Panc1 (cell line): ENCODE measurements at regions not wholly inside any gene's neighbourhood (a gene's known extent, or its start where the extent isn't known, plus 50 kb on each side); places are given as distances from the start of the nearest gene placed in this dataset.

Source experiments
- POLR2AphosphoS5 ChIP-seq: IDR thresholded peaks from 2 replicates; pipeline ENCODE4 v1.6.1; 2012; ENCODE audit warnings: mild to moderate bottlenecking, low read depth, low read length, moderate library complexity
- SIN3A ChIP-seq: IDR thresholded peaks from 2 replicates; pipeline ENCODE4 v1.6.1; 2012; ENCODE audit warnings: low read depth, mild to moderate bottlenecking, low read length, moderate library complexity, borderline replicate concordance; ENCODE audit not compliant: insufficient read depth
- TCF7L2 ChIP-seq: IDR thresholded peaks from 2 replicates; pipeline ENCODE4 v1.6.1; 2011; ENCODE audit warnings: mild to moderate bottlenecking, low read depth, low read length, inconsistent platforms
- TF ChIP-seq, protein P1 (sequence below): fragments of 450-650 bp; IDR thresholded peaks from 2 replicates; pipeline ENCODE4 v1.5.1; 2017; ENCODE audit warnings: mild to moderate bottlenecking
- TF ChIP-seq, protein P2 (sequence below), 2 experiments: IDR thresholded peaks; 2 replicates each; pipeline ENCODE4 v1.6.1; 2011 to 2012; ENCODE audit warnings: low read depth in 2 of 2, control low read depth in 1 of 2, low read length in 1 of 2, mild to moderate bottlenecking in 1 of 2, moderate library complexity in 1 of 2; ENCODE audit not compliant: insufficient read depth in 1 of 2

DNA sequence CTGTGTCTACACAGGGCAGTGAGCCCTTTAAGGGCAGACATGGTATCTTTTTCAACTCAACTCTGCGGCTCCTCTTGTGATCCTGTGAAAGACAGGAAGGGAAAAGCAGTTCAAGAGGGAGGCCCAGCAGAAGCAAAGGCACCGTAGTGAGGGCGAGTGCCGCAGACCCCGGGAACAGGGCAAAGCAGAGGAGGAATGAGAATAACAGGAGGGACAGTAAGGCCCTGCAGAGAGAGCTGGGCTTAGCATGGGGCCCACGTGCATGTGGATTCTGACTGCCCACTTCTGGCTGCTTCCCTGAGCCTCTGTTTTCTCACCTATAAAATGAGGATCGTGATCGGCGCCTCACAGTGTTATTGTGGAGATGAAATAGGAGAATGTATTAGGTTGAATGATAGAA lies 409.3 kb downstream of the PTPRU start:
- TF ChIP-seq, protein P1, sequence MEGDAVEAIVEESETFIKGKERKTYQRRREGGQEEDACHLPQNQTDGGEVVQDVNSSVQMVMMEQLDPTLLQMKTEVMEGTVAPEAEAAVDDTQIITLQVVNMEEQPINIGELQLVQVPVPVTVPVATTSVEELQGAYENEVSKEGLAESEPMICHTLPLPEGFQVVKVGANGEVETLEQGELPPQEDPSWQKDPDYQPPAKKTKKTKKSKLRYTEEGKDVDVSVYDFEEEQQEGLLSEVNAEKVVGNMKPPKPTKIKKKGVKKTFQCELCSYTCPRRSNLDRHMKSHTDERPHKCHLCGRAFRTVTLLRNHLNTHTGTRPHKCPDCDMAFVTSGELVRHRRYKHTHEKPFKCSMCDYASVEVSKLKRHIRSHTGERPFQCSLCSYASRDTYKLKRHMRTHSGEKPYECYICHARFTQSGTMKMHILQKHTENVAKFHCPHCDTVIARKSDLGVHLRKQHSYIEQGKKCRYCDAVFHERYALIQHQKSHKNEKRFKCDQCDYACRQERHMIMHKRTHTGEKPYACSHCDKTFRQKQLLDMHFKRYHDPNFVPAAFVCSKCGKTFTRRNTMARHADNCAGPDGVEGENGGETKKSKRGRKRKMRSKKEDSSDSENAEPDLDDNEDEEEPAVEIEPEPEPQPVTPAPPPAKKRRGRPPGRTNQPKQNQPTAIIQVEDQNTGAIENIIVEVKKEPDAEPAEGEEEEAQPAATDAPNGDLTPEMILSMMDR: no peak
- TF ChIP-seq SIN3A (no peak), POLR2AphosphoS5 (no peak), TCF7L2 (no peak)
- TF ChIP-seq, protein P2, sequence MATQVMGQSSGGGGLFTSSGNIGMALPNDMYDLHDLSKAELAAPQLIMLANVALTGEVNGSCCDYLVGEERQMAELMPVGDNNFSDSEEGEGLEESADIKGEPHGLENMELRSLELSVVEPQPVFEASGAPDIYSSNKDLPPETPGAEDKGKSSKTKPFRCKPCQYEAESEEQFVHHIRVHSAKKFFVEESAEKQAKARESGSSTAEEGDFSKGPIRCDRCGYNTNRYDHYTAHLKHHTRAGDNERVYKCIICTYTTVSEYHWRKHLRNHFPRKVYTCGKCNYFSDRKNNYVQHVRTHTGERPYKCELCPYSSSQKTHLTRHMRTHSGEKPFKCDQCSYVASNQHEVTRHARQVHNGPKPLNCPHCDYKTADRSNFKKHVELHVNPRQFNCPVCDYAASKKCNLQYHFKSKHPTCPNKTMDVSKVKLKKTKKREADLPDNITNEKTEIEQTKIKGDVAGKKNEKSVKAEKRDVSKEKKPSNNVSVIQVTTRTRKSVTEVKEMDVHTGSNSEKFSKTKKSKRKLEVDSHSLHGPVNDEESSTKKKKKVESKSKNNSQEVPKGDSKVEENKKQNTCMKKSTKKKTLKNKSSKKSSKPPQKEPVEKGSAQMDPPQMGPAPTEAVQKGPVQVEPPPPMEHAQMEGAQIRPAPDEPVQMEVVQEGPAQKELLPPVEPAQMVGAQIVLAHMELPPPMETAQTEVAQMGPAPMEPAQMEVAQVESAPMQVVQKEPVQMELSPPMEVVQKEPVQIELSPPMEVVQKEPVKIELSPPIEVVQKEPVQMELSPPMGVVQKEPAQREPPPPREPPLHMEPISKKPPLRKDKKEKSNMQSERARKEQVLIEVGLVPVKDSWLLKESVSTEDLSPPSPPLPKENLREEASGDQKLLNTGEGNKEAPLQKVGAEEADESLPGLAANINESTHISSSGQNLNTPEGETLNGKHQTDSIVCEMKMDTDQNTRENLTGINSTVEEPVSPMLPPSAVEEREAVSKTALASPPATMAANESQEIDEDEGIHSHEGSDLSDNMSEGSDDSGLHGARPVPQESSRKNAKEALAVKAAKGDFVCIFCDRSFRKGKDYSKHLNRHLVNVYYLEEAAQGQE (IDR thresholded peaks at IDR 0.05; ENCODE audit: insufficient read depth in 1 of 2, low read depth in 2 of 2, low read length in 1 of 2): no peak
